ENCODE measurements at regions not wholly inside any gene's neighbourhood (a gene's known extent, or its start where the extent isn't known, plus 50 kb on each side); places are given as distances from the start of the nearest gene placed in this dataset.
"Not testable (repeated sequence)": the region's sequence is repeated elsewhere in the genome, so short reads cannot be mapped to it uniquely, and the experiment has no call there.

DNA sequence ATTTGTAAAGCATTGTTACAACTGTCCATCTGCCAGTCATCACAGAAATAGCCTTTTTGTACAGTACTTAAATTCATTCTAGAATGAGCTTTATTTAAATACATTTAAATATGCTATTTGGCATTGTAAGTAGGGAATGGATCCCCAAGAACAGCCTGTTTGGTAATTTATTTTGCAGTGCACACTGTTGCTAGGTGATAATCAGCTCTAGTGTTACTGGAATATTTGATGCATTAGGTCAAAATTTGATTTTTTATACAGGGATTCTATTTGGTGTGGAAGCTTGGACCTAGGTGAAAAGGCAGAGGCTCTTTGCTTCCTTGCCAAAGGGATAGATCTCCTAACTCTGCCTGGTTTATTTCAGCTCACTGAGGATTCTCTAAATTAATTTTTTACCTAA lies 593.7 kb downstream of the EPM2A start:
- no peak for DNase-seq

DNA sequence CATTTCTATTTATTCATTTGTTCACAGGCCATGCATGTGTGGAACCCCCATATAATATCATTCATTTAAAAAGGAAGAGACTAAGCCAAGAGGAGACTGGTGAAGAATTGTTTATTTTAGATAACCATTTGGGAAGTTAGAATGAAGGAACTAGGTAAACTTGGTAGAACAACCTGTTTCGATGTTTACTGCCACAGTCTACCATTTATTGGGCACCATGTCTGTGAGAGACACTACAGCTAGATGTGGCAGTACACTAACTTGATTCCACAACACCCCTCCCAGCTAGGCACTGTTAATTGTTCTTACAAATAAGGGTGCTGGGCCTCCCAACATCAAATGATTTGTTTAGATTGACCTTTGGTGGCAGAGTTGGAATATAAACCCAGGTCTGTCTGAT lies 592.4 kb downstream of the EPM2A start:
- no peak for DNase-seq

DNA sequence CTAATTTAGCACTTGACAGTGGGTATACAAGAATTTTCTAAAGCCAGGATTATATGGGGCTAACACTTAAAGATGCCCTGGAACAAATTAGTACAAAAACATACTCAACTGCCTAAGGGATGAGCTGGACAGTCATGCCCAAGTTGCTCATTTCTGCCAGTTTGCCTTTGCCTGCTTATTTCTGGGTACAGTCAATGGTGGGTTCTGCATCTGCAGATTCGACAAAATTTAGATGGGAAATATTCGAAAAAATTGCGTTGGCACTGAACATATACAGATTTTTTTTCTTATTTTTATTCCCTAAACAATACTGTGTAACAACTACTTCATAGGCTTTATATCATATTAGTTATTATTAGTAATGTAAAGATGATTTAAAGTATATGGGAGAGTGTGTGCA lies 591.9 kb downstream of the EPM2A start:
- DNase-seq = no peak

DNA sequence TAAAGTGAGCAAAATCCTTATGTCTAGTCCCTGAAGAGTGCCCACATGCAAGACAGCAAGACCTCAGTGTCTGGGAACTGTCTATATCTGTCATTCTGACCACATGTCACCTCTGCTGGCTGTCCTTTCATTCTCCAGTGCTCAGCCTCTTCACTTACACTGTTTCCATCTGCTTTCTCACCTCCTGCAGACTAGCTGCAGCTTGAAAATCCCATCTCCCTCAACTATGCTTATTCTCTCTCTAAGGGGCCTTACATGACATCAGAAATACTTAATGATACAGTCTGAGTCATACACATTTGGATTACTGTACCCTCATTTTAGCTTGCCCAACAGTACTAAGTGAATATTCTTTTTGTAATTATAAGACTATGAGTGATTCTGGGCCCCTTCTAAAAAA lies 587.8 kb downstream of the EPM2A start:
- no peak for DNase-seq

DNA sequence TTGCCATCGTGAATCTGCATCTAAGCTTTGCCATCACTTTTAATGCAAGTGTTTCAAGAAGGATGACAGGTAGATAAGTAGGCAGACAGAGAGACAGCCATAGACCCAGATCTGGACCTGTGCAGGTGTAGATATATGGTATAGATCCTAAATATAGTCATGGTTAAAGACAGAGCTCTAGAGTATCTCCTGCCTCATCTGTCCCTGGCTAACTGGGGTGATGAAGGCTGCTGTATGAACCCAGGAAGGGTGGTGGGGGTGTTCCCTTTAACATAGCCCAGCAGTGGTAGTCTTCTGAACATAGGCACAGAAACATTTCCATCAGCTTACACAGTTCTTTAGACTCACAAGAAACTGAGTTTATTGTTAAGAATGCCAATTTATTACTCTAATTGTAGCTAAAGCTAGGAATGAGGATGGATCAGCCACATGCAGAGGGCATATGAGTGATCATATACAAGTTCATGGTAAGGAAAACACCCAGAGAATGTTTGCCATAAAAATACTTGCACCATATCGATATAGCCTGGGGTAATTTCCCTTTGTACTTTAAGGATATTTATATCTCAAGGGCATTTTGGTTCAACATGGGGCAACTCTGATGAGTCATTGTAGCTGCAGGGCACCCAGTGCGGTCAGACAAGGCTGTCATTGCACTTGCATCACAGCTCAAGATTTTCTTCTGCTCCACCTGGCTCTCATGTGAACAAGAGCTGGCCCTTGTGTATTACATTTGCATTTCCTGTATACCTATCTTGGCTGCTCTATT lies 587.2 kb downstream of the EPM2A start:
- DNase-seq = no peak

DNA sequence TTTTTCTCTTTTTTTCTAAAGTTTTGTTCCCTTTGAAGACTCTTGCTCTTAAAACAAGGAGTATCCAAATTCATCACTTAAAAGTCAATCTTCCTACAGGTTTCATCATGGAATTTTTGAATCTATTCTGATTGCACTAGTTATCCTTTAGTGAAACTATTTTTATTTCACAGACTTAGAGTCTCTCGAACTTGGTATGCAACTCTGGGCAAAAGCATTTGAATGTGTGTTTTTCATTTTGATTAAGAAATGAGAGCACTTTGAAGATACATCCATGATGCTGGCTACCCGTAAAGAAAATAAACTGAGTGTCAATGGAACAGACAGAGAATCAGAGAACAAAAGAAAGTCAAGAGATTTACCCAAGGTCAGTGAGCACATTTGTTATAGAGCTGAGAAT lies 586.5 kb downstream of the EPM2A start:
- DNase-seq = no peak

DNA sequence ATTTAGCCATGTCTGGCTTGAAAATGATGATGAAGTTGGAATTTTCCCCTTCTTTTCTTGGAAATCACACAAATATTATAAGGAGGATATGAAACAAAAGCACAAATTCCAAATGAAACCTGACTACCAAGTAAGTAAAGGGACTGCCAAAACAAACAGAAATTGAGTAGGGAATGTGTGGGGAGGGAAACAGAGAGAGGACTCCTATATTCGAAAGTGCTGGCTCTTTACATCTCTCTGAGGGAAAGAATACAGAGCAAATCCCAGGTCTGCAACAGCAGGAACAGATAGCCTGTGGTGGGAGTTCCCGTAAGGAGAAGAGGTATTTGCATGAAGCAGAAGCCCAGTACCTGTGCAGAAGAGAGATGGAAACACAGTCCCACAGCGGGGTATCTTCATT lies 583.7 kb downstream of the EPM2A start:
- no peak for DNase-seq

DNA sequence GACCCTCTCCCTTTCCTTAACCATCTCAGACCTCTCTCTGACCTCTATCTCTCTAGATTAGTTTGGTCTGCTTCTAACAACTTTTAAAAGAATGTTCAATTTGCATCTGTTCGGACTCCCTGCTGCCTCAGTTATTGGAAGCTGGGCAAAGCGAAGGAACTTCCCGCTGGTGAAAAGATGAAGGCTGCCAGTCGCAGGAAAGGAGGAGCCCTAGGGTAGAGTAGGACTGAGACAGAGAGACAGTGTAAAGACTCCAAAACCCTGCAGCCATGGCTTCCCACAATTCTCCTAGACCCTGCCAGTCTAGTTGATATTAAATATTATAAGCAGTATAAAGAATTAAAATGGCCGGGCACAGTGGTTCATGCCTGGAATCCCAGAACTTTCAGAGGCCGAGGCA lies 581.8 kb downstream of the EPM2A start:
- DNase-seq = no peak

DNA sequence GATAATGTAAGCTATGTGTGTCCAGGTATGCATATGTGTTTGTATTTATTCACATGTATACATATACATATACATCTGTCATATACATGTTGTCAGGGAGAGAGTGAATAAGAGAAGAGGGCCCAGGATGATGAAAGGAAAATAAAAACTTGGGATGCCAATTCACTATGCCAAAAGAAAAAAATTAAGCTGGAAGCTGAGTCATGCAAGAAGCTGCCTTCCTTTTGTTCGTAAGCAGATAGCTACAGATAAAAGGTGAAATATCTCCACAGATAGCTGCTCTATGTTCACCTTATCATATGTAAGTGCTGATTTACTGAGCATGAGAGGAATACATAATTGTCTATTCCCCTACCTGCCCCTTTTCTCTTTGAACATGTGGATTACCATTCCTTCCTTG lies 579.9 kb downstream of the EPM2A start:
- DNase-seq = no peak

DNA sequence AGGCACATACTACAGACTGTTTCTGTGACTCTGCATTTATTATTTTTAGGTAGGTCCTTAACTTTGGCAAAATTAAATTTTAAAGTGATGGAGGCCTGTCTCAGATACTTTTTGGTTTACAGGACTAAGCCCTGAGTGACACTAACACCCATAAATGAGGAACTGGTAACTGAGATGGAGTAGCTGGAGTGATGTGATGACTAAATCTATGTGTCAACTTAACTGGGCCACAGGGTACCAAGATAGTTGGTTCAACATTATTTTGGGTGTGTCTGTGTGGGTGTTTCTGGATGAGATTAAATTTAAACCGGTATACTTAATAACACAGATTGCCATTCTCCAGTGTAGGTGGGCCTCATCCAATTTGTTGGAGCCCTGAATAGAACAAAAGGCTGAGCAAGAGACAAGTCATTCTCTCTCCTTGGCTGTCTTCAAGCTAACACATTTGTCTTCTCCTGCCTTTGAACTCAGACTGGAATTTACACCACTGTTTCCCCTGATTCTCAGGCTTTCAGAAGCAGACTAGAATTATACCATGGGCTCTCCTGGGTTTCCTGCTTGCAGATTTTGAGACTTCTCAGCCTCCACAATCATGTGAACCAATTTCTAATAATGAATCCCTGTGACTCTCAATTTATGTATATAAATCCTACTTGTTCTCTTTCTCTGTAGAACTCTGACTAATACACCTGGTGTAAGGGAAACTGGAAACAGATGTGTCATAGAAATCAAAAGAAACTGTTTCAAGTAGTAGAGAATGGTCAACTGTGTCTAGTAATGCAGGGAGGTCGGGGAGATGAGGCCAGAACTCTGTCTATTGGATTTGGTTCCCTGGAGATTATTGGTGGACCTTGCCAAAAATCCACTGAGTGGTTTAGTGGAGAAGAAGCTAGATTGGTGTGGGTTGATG lies 579.2 kb downstream of the EPM2A start:
- no peak for DNase-seq

DNA sequence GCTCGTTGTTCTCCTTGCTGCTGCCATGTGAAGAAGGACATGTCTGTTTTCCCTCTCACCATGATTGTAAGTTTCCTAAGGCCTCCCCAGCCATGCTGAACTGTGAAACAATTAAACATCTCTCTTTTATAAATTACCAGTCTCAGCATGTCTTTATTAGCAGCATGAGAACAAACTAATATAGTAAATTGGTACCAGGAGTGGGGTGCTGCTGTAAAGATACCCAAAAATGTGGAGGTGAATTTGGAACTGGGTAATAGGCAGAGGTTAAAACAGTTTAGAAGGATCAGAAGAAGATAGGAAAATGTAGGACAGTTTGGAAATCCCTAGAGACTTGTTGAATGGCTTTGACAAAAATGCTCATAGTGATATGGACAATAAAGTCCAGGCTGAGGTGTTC lies 576.7 kb downstream of the EPM2A start:
- DNase-seq = not testable (repeated sequence)

DNA sequence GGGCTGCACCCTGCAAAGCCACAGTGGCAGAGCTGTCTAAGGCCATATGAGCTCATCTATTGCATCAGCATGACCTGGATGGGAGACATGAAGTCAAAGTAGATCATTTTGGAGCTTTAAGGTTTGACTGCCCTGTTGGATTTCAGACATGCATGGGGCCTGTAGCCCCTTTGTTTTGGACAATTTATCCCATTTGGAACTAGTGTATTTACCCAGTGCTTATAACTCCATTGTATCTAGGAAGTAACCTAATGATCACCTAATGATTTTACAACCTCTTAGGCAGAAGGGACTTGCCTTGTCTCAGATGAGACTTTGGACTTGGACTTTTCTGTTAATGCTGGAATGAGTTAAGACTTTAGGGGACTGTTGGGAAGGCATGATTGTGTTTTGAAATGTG lies 575.4 kb downstream of the EPM2A start:
- no peak for DNase-seq

DNA sequence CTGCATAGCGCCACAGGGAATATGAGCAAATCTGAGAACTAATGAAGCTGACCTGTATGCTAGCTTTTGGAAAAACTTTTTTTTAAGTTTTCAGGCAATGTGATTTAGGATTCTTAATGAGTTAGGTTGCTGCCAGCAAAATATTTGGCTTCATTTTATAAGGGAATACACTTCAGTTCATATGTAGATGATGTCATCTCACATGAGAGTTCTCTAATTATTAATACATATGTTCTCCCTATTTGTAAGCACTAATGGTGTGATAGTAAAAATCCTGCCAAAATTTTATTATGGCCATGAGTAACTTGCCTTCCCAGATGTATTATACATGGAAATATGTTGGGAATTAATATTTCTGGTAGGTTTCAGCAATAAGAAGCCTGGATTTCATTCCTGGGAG lies 573.8 kb downstream of the EPM2A start:
- no peak for DNase-seq

DNA sequence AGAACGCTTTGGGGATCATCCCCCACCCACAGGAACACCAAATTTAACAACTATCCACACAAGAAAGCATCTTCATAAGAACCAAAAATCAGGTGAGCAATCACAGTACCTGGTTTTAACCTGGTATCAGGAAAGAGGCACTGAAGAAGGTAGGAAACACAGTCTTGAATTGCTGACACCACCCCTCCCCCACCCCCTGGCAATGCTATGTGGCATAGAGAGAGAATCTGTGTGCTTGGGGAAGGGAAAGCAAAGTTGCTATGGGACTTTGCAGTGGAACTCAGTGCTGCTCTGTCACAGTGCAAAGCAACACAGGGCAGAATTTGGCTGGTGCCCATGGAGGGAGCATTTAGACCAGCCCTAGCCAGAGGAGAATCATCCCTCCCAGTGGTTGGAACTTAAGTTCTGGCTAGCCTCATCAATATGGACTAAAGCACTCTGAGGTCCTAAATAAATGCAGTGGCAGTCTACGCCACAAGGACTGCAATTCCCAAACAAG lies 565.5 kb downstream of the EPM2A start:
- DNase-seq = no peak

DNA sequence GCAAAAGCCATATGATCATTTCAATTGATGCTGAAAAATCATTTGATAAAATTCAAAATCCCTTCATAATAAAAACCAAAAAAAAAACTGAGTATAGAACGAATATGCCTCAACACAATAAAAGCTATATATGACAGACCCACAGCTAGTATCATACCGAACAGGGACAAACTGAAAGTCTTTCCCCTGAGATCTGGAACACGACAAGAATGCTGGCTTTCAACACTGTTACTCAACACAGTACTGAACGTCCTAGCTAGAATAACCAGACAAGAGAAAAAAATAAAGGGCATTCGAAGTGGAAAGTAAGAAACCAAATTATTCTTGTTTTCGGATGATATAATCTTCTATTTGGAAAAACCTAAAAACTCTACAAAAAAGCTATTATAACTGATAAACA lies 559.9 kb downstream of the EPM2A start:
- no peak for DNase-seq

DNA sequence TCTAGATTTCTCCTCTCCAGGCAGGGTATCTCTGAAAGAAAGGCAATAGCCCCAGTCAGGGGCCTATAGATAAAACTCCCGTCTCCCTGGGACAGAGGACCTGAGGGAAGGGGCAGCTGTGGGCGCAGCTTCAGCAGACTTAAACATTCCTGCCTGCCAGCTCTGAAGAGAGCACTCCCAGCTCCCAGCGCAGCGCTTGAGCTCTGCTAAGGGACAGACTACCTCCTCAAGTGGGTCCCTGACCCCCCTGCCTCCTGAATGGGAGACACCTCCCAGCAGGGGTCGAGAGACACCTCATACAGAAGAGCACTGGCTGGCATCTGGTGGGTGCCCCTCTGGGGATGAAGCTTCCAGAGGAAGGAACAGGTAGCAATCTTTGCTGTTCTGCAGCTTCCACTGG lies 556.9 kb downstream of the EPM2A start:
- DNase-seq = no peak

DNA sequence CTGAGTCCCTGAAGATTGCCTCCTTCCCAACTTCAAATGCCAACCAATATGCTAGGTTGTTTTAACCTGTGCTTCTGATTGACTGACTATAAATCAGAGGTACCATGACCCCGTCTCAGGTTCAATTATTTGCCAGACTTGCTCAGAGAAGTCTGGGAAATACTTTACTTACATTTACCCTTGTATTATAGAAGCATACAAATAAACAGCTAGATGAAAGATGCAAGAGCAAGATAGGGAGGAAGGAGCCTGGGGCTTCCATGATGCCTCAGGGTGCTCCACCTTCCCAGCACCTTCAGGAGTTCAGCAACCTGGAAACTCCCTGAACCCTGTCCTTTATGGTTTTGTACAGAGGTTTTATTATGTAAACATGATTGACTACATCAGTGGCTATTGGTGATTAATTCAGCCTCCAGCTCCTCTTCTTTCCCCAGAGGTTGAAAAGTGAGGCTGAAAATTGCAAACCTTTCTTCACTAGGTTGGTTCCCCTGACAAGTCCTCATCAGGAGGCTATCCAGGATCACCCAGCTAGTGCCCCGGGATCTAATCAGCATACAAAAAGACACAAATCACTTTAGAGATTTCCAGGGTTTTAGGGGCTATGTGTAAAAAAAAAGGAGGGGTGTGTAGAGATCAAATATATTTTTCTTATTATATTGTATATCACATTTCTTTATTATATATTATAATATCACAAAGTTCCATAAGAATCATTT lies 547.7 kb downstream of the EPM2A start:
- no peak for DNase-seq

DNA sequence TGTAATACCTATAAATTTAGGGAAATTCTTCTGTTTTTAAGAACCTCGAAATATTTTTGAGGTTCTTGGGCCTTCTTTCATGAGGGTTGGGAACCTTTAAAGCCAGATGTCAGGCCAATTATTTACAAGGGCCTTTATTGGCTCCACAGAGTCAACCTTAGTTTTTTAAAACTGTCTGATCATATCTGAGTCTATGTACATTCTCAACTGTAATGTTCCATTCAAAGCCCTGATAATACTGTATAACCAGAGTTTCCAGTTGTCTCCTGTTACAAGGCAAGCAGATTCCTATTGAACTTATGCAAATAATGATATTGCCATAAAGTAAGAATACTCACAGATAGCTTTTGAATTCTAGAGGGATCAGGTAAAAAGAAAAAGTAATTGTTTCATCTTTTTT lies 545.5 kb downstream of the EPM2A start:
- DNase-seq = no peak

DNA sequence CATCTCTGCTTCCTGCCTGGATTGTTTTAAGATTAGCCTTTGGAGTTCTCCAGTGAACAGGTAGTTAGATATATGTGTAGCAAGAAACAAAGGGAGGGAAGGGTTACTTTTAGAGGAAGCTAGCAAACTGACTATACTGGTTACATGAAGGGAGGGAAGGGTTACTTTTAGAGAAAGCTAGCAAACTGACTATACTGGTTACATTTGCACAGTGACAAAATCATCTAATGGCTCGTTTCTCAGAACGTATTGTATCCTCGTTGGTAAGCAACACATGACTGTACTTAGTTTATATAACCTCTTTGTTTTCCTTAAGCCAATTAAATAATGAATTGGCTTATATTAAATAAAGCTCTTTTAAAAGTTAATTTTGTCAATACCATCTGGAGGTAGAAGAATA lies 540.9 kb downstream of the EPM2A start:
- no peak for DNase-seq

DNA sequence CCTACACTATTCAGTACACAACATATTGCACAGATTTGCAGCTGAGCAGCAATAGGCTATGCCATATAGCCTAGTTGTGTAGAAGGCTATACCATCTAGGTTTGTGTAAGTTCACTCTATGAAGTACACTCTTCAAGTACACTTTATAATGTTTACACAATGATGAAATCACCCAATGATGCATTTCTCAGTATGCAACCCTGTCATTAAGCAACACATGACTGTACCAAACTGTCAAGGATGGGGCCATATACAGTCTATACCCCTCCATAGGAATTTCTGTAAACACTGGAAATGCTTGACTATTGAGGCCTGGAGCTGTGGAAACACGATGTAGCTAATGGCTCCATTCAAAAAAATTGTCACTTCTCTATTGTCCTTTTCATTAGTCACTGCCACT lies 535.4 kb downstream of the EPM2A start:
- no peak for DNase-seq

DNA sequence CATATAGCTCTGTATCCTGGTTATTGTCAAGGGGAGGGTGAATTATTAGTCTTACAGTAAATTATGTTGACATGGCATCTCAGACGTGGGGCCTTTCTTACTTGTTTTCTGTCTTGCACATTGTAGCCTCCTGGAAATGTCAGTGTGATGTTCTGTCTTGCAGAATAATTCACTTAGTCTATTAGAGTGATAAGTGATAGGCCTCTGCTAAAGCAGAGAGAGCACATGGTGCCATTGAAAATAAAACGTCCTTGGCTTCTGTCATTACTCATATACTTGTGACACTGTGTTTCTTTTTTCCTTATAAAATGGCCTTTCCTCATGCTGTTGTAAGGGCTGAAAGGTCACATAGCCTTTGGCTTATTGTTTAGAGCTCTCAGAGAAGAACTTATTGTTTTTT lies 531.0 kb downstream of the EPM2A start:
- DNase-seq = no peak

DNA sequence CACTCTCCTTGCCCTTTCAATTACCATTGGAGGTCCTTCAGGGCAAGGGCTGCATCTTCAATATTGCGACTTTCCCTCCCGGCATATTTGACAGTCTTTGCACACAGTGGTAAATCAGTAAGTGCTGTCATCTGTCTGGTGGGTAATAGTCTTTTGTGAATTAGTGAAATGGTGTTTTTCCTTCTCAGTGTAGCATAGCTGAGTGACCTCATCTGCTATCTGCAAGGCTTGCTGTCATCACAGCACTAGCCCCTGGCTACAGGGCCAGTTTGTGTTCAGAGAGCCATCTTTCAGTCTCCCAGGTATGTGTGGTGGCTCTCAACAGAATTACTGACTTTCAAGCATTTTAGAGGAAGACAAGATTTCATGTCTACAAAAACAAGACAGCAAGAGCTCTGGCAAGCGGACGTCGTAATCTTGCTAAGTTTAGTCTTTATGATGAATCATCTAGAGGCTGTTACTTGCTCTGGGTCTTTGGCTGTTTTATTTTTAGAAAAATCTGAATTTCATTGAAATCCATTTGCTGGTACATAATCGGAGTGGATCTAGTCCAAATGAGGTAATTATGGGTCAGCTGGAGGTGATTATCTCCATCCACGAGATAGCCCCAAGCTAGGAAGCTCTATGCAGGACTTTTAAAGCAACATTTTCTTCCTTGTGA lies 528.9 kb downstream of the EPM2A start:
- DNase-seq = no peak

DNA sequence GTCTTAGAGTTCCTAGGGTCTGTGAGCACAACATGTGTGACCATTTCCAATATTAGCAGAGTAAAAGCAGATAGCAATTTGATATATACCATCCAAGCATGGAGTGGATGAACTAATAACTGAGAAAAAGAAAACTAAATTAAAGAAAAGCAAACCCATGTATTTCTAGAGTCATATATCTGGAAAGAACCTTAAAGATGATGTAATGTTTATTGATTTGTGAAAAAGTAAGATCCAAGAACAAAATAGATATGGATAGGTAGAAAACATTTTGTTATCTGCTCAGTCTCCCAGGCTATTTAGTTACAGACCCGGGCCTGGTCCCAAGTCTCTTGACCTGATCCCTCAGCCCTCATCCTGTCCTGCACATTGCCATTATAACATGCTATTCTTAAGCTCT lies 526.8 kb downstream of the EPM2A start:
- no peak for DNase-seq
